ENCODE measurements at regions not wholly inside any gene's neighbourhood (a gene's known extent, or its start where the extent isn't known, plus 50 kb on each side); places are given as distances from the start of the nearest gene placed in this dataset.

DNA sequence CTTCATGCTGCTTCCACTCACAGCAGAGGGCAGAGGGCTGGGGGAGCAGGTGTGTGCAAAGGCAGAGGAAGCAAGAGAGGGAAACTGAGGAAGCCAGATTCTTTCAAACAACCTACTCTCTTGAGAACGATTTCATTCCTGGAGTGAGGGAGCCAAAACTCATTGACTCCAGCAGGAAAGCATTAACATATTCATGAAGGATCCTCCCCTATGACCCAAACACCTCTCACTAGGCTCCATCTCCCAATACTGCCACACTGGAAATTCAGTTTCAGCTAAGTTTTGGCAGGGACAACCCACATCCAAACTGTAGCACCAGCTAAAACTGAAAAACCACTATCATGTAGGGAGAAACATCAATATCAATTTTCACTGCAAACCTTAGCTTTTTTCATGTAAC, 125.1 kb downstream of the OLIG3 start:
- TF ChIP-seq, protein P1, sequence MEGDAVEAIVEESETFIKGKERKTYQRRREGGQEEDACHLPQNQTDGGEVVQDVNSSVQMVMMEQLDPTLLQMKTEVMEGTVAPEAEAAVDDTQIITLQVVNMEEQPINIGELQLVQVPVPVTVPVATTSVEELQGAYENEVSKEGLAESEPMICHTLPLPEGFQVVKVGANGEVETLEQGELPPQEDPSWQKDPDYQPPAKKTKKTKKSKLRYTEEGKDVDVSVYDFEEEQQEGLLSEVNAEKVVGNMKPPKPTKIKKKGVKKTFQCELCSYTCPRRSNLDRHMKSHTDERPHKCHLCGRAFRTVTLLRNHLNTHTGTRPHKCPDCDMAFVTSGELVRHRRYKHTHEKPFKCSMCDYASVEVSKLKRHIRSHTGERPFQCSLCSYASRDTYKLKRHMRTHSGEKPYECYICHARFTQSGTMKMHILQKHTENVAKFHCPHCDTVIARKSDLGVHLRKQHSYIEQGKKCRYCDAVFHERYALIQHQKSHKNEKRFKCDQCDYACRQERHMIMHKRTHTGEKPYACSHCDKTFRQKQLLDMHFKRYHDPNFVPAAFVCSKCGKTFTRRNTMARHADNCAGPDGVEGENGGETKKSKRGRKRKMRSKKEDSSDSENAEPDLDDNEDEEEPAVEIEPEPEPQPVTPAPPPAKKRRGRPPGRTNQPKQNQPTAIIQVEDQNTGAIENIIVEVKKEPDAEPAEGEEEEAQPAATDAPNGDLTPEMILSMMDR (IDR thresholded peaks at IDR 0.05), result no peak
- no peak for TF ChIP-seq POLR2A (IDR thresholded peaks at IDR 0.05)

All from esophagus squamous epithelium (tissue), 4 donors.